ENCODE measurements at regions not wholly inside any gene's neighbourhood (a gene's known extent, or its start where the extent isn't known, plus 50 kb on each side); places are given as distances from the start of the nearest gene placed in this dataset.

- no peak overlapping the region for H3K27ac ChIP-seq
- TF ChIP-seq CTCF (conservative IDR thresholded peaks at IDR 0.05): no peak
These were observed 126.7 kb upstream of the NSMCE3 start for GRCh38 chr15:29396176-29396811.

GRCh38 chr15:29393443-29393842, 123.8 kb upstream of the NSMCE3 start:
- no peak for TF ChIP-seq CTCF (conservative IDR thresholded peaks at IDR 0.05)
- H3K27ac ChIP-seq: no peak overlapping the region

- no peak overlapping the region for H3K27ac ChIP-seq
- no peak for TF ChIP-seq CTCF (conservative IDR thresholded peaks at IDR 0.05)
These were observed 122.7 kb upstream of the NSMCE3 start for GRCh38 chr15:29392358-29392757.

GRCh38 chr15:29390051-29390450, 120.4 kb upstream of the NSMCE3 start:
- TF ChIP-seq CTCF (conservative IDR thresholded peaks at IDR 0.05): no peak
- H3K27ac ChIP-seq: no peak overlapping the region

GRCh38 chr15:29386523-29386922, 116.9 kb upstream of the NSMCE3 start:
- H3K27ac ChIP-seq: no peak overlapping the region
- TF ChIP-seq CTCF (conservative IDR thresholded peaks at IDR 0.05): no peak

- no peak for TF ChIP-seq CTCF (conservative IDR thresholded peaks at IDR 0.05)
- H3K27ac ChIP-seq: no peak overlapping the region
These were observed 113.7 kb upstream of the NSMCE3 start for GRCh38 chr15:29383367-29383766.

GRCh38 chr15:29382862-29383261, 113.2 kb upstream of the NSMCE3 start:
- TF ChIP-seq CTCF (conservative IDR thresholded peaks at IDR 0.05): no peak
- no peak overlapping the region for H3K27ac ChIP-seq

All from VCaP (cell line).